ENCODE measurements at regions not wholly inside any gene's neighbourhood (a gene's known extent, or its start where the extent isn't known, plus 50 kb on each side); places are given as distances from the start of the nearest gene placed in this dataset.

DNA sequence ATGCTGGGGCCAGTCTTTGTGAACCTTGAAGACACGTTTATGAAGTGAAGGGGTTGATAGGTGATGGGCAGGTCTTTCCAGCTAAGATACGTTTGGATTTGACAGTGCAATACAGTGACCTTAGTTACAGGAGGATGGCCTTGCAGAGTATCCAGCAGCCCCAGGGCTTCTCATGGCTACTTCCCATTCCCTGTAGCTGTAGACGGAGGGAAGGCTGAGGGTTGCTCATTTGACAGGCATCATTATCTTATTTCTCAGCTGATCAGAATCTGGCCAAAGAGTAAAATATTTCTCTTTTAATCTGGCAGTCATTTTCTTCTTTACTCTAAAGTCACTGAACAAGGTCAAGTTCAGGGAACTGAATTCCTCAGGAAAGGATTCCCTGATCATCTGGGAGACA, 85.1 kb upstream of the RMDN2 start:
- DNase-seq: no peak

DNA sequence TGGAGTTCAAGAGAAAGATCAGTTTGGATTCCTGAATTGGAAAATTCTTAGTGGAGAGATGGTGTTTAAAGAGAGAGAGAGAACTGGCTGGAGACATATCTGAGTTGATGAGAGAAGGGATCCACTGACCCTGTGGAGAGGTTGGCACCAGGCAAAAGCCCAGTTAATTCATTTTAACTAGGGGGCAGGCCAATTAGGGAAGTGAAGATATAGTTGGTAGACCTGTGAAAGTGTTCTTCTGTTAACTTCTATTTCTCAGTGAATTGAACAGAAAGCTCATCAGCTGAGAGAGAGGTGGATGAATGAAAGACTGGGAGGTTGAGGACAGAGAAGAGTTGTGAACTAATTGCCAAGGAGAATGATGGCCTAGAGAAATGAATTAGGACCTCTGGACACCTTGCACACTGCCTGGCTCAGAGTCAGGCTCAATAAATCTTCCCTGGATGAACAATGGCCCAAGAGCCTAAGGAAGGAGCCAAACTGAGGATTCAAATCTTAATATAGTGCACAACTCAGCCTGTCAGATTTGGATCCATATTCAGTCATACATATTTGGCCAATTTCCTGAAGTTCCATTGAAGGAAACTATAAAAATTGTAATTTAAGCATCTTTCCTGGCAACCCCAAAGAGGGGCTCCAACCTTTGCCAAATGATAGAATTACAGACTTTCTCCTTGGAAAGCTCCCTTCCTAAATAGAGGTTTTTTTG, 82.2 kb upstream of the RMDN2 start:
- no peak for DNase-seq

DNA sequence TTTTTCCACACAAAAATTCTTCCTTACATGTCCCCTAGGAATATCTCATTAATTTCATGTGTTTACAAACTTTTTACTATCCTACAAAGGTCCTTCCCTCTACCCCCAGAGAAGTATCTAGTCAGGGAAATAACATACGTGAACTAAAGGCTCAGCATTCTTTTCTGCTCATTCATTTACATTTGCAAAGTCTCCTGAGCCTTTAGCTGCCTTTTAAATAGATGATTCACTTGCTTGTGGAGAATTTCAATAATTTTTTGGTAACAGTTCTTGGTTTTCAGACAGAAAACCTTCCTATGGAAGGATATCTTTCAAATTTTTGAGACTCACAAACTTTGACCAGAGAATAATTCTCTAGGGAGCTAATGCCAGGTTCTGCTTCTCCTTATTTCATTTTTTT, 81.5 kb upstream of the RMDN2 start:
- DNase-seq: no peak

- no peak for DNase-seq
Observed at GRCh38 chr2:37846207-37846606, 78.9 kb upstream of the RMDN2 start.

- no peak for DNase-seq
Observed at GRCh38 chr2:37847792-37848191, 77.3 kb upstream of the RMDN2 start.

DNA sequence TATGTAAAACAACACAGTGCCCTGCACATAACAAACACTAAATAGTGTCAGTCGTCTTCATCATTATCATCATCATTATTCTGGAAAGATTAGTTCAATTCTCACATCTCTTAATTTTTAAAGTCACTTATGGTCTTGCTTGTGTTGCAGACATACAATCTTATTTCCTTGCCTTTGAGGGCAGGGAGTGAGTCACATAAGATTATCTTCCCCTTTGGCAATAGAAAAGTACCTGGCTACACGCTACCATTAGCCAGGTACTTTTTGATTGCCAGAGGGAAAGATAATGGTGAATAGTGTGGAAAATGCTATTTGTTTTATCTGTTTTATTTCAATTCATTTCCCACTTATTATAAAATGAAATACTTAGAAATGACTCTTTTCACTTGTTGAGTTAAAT, 76.6 kb upstream of the RMDN2 start:
- no peak for DNase-seq

DNA sequence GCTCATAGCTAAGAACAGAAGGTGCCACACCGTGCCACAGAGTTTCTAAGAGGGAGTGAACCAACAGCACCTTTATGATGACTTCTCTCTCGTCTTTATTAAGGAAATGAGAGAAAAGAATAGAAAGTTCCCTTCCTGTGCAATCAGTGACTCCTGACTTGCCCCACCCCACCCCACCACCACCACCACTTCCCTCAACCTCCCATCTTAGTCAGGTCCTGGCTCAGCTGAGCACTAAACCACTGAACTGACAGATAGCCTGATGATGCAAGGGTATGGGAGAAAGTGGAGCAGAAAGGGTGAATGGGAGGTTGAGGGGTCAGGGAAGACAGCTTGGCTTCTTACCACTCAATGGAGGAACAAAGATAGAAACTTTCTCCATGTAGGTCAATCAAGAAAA, 75.2 kb upstream of the RMDN2 start:
- no peak for DNase-seq

- no peak for DNase-seq
Observed at GRCh38 chr2:37851428-37851827, 73.7 kb upstream of the RMDN2 start.

- DNase-seq: no peak
Observed at GRCh38 chr2:37851828-37852584, 73.1 kb upstream of the RMDN2 start.

- DNase-seq: no peak
Observed at GRCh38 chr2:37852585-37853014, 72.5 kb upstream of the RMDN2 start.

GRCh38 chr2:37854676-37855282, 70.3 kb upstream of the RMDN2 start:
- no peak for DNase-seq

DNA sequence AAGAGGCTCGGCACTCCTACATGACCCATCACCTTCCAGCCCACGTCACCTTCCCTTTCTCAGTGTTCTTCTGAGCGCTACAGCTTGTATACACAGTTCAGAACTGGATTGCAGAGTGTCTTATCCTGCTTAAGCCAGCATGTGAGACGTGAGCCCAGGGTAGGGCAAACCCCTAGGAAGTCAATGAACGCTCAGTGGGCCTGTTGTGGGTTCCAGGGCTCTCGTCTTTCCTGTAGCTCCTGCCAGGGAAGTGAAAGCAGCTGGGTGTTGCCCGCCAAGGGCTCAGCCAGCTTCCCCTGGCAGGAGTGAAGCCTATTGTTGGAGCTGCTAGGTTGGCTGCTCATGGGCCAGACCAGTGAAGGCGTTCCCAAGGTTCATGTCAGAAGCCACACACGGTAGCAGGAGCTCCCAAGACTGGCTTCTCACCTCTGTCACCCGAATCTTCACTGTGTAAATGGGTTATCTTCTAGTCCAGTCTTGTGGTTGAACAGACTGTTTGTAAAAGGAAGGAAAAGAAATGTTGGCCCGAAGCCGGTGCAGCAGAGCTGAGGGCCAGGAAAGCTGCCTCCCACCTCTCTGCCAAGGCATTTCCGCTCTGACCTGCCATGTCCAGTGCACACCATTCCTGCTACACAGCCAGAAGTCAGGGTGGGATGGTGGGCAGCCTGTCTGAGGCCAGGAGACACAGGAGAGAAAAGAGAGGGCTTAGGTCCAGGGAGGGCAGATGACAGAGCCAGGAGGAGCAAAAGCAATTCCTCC, 69.6 kb upstream of the RMDN2 start:
- DNase-seq: no peak

GRCh38 chr2:37856101-37856751, 68.9 kb upstream of the RMDN2 start:
- no peak for DNase-seq

DNA sequence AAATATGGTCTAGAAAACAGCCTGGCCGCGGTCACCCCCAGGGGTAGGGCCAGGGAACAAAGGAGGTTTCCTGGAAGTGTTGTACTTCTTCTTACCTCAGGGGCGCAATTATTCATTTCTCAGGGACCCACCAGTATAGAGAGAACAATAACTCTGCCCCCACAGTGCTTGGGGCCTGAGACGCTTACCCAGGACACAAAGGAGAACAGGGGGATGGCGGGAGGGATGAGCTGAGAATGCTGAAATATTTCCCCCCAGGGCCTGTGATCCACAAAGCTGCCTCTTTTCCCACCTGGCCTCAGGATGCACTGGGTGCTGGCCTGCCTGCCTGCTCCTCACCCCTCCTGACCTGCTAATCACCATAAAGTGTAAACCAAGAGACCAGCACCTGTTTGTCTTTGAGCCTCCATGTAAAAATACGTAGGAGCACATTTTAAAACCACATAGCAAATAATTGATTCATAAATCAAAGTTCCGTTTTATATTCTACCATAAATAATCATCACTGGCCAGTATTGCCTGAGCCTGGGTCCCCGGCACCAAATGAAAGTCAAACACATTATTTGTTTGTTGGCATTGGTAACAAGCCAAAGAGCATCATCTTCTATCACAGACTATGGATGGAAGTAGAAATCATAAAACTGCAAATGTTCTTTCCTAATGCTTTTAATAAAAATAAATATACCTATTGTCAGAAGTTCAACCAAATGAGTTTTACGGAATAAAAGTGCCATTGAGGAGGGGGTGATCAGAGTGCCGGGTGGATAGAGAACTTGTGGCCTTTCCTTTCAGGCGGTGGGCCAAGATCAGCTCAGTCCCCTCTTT, 67.3 kb upstream of the RMDN2 start:
- DNase-seq: no peak

DNA sequence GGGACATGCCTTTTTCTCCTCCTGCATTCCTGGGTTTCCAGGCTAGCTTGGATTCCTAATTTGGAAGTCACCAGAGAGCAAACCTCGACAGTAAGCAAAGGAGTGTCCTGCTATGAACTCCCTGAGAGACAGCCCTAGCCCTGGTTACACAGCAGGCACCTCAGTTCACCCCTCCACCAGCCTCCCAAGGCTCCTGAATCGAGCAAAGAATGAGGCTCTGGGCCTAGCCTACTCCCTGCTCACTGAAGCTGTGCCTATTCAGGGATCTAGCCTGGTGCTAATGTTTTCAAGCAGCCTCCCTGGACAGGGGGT, 66.7 kb upstream of the RMDN2 start:
- no peak for DNase-seq

- DNase-seq: no peak
Observed at GRCh38 chr2:37858725-37859267, 66.3 kb upstream of the RMDN2 start.

GRCh38 chr2:37862620-37863019, 62.5 kb upstream of the RMDN2 start:
- DNase-seq: no peak

- no peak for DNase-seq
Observed at GRCh38 chr2:37864217-37864616, 60.9 kb upstream of the RMDN2 start.

DNA sequence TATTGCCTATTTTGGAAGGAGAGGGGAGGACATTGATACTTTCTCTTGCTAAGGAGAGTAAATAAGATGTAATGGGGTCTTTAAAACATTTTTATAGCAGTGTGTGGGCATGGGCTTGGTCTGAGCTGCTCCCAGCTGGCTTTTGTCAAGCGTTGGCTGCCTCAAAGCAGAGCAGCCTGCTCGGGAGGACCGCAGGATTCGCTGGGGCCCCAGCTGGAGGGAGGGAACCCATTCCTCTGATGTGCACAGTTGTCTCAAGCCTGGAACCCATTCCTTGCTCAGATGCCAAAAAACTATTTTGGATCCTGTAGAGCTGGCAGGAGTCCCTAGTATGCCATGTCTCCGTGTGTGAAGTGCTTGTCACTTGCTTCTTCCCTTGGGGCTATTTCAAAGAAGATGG, 59.4 kb upstream of the RMDN2 start:
- DNase-seq: no peak

DNA sequence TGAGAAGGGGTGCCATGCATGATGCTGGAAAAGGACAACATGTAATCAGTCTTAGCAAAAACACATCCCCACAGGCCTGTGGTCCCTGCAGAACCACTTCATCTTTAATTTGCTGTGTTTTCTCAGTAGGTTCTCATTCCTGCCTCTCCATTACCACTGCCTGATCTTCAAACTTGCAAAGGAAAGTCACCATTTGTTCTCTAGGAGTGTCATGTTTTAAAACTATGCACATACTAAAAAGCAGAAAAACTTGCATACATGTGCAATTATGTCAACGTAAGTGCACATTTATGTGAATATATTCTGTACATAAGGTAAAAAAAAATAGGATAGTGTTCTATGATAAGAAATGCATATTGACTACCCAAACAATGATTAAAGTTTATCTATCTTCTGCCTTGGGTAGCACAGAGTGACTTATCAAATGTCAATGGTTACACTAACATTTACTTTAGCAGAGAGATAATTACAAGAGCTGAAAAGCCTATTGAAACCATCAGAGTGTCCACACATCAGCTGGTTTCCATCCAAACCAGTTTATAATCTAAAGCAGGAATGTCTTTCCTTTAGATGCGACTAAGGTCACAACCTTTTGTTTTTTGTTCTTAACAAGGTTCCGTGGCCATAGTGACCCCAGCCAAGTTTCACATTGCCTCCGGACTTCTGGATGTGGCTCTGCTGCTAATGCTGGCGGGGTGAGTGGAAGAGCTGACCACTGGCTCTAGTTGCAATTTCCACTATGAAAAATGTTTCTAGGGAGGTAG, 58.7 kb upstream of the RMDN2 start:
- no peak for DNase-seq

- DNase-seq: no peak
Observed at GRCh38 chr2:37867166-37867565, 57.9 kb upstream of the RMDN2 start.
